HG02763 (cell line): ENCODE measurements at regions not wholly inside any gene's neighbourhood (a gene's known extent, or its start where the extent isn't known, plus 50 kb on each side); places are given as distances from the start of the nearest gene placed in this dataset.
"Not testable (repeated sequence)": the region's sequence is repeated elsewhere in the genome, so short reads cannot be mapped to it uniquely, and the experiment has no call there.

Experiments used
- ATAC-seq: cut with Tn5 transposase; IDR thresholded peaks from one replicate; pipeline ENCODE4 v1.9.1; 2021; ENCODE audit warnings: mild to moderate bottlenecking, moderate library complexity; ENCODE audit not compliant: unreplicated experiment

DNA sequence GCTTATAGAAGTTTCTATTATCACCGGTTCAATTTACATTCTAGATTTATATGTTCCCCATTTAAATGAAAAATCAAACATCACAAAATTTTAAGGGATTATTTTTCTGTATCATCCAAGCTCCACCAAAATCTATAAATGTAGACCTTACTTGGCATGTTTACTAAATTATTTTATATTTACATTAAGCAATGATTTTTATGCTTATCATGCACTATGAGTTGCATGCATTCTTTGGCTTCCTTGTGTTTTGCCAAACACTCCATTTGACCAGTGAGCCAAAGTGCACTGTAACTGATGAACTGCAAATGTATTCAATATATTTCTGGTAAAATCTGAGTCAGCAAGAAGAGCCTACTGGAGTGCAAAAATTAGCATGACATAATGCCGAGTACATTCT lies 595.5 kb upstream of the PCDH7 start:
- ATAC-seq = not testable (repeated sequence)

DNA sequence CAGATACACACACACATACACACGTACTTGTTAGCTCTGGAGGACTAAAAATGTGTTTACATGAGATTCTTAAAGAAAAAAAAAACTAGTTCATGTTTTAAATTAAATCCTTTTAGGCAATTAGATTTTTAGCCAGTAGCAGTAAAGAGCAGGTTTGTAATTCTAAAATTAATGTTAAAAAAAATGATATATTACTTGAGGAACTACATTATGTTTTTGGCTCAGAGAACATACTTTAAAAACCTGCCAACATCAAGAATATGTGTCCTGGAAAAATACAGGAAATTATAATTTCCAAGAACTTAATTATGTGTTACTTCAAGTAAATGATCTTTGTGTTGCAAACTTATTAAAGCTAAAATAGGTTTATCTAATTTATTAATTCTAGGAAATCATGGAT lies 594.3 kb upstream of the PCDH7 start:
- ATAC-seq = no peak

DNA sequence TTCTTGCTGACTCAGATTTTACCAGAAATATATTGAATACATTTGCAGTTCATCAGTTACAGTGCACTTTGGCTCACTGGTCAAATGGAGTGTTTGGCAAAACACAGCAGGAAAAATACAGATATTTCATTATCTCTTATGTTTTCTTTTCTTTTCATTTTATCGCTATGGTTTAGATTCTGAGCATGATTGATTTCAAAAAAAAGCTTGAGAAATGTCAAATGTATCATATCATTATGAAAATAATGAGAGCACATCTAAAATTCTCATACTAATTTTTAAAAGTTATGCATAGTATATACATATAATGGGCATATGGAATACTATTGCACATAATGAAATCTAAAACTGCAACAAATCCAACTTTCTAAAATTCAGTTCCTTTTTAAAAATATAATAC lies 593.8 kb upstream of the PCDH7 start:
- ATAC-seq = no peak

DNA sequence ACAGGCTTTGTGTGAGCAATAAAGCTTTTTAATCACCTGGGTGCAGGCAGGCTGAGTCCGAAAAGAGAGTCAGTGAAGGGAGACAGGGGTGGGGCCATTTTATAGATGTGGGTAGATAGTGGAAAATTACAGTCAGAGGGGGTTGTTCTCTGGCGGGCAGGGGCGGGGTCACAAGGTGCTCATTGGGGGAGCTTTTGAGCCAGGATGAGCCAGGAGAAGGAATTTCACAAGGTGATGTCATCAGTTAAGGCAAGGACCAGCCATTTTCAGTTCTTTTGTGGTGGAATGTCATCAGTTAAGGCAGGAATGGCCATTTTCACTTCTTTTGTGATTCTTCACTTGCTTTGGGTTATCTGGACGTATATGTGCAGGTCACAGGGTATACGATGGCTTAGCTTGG lies 571.3 kb upstream of the PCDH7 start:
- ATAC-seq = not testable (repeated sequence)

DNA sequence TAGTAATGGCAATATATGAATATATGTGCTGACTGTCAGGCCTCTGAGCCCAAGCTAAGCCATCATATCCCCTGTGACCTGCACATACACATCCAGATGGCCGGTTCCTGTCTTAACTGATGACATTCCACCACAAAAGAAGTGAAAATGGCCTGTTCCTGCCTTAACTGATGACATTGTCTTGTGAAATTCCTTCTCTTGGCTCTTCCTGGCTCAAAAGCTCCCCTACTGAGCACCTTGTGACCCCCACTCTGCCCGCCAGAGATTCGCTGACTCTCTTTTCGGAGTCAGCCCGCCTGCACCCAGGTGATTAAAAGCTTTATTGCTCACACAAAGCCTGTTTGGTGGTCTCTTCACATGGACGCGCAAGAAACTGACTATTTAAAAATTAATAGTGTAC lies 570.6 kb upstream of the PCDH7 start:
- not testable (repeated sequence) for ATAC-seq

DNA sequence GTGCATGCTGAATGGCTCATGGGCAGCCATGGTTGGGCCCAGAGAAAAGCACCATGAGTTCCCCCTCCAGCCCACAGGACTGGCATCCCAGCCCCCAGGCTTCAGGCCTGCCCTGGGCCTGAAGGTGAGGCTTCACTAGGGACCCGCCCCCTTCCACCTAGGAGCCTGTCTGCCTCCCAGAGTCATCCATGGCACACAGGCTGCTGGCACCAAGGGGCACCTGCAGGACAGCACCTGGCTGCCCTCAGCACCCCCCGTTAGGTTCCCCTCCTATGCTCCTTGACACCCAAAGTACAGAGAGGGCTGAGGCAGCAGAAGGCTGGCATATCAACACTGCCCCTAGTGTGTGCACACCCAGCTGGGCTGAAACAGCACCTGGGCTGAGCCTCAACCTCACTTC lies 566.7 kb upstream of the PCDH7 start:
- no peak for ATAC-seq

DNA sequence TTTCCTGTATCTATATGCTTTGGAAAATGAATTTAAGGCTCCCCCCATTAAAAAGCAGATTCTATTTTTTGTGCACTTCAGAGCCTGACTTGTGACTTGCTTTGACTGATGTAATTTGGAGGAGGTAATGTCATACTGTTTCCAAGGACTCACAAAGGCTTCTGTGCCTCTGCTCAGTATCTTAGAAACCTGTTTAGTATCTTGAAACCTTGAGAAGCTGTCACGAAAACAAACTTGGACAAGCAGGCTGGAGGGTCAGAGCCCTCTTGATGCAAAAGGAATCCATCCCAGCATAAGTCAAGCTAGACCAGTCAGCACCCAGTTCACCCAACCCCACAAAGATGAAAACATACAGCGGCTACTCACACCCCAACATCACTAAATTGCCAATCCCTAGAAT lies 560.0 kb upstream of the PCDH7 start:
- ATAC-seq = no peak

DNA sequence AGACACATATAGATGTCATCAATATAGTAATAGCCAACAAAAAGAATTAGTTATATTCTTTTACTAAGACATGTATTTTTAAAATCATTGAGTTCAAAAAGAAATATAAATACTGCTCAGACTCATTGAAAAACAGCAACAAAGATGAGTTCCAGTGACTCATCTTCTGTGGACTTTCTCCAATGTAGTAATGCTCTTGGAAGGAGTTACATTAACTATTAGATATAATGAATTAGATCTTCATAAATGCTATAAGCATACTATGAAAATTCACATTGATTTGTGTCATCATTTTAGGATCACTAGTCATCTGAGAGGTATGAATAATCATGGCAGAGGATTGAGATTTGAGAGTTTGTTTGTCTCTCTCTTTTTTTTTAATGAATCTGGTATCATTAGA lies 547.8 kb upstream of the PCDH7 start:
- no peak for ATAC-seq

DNA sequence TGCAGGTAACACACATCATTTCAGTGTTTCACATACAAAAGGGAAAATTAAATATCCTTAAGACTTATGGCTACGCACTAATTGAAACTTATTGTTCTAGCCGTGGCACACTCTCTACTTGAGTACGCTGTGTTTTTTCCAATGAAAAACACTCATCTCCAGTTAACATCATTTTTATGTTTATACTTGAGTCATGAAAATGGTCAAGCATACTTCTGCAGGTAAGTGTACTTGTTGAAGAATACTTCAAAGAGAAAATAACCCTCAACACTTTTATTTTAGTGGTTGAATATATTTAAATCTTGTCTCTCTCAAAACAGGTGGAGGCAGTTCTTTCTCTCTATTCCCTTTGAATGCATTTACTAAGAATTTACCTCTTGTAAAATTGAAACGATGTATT lies 538.7 kb upstream of the PCDH7 start:
- ATAC-seq = no peak

DNA sequence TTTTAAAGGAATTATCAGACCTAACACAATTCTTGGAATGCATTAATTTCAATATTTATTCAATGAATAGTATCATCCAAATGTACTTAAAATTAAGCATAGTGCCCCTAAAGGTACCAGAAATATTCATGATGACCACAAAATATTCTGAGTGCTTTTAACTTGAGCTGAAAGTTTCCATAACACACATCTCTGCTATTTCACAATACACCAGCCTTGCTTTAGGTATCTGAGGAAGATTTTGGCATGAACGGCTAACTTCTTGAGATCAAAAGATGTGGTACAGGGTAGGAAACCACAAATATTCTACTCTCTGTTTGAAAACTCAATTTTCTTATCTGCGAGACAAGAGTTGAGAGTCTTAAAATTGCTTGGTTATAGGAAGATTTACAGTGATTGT lies 538.3 kb upstream of the PCDH7 start:
- ATAC-seq = no peak

DNA sequence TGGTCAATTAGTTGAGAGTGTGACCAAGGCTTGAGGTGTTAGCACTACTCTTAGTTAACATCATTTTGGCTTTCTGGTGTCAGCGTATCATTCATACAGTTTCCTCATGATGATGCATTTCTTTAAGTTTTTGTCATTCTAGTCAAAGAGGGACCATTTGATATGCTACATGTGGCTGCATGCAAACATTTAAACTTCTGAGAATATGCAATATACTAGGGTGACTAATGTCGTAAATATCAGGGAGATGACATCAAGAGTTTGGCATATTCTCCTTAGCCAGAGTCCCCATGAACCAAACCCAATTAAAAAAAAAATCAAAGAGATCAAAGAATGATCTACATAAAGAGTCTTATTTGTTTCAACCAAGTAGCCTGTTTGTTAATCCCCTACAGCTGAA lies 537.4 kb upstream of the PCDH7 start:
- no peak for ATAC-seq

DNA sequence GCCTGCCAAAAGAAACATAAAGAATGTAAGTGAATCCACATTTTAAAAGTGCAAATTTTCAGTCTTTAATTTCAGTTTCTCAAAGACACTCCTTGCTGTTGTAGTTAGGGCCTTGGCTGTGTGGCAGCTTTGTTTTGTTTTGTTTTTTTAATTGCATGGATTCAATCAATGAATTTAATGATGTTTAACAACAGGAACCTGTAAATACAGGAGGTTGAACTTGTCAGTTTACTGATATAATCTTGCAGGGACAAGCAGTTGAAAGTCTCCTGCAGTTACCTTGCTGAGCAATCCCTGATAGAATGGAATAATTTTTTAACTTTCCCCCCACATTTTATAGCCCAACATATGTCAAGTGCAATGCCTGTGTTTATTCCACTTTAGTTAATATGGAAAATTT lies 528.3 kb upstream of the PCDH7 start:
- no peak for ATAC-seq

DNA sequence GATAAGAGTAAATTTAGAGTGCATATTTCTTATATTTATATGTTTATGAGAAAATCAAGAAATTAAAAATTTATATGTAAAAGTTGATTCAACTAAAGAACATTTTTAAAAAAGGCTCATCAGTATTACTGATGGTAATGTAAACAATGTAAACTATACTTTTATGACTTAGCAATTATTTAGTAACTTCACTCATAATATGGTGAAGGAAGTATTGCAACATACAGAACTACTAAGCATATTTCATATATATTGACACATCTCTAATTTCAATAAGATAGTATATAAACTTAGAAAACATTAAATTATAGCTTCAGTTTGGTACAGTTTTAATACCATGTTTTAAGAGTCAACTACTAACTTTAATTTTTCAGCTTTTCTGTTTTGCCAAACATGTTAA lies 512.8 kb upstream of the PCDH7 start:
- no peak for ATAC-seq

DNA sequence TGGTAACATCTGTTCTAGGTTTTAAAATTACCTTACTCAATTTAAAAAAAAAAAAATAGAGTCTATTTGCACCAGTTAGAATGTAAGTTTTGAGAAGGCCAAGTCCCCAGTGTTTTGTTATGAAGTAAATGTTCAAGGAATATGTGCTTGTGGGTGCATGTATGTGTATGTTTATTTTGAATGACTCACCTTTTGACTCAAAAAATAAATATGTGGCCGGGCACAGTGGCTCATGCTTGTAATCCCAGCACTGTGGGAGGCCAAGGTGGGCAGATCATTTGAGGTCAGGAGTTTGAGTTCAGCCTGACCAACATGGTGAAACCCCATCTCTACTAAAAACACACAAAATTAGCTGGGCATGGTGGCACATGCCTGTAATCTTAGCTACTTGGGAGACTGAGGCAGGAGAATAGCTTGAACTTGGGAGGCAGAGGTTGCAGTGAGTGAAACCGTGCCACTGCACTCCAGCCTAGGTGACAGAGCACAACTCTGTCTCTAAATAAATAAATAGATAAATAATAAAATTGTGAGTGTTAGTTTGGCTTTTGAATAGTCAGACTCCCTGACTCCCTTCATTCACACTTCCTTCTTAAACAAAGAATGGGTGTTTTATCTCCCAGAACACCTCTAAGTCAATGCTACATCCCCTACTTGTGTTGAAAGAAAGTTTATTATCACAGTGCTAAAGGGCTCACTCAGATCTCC lies 511.3 kb upstream of the PCDH7 start:
- no peak for ATAC-seq

DNA sequence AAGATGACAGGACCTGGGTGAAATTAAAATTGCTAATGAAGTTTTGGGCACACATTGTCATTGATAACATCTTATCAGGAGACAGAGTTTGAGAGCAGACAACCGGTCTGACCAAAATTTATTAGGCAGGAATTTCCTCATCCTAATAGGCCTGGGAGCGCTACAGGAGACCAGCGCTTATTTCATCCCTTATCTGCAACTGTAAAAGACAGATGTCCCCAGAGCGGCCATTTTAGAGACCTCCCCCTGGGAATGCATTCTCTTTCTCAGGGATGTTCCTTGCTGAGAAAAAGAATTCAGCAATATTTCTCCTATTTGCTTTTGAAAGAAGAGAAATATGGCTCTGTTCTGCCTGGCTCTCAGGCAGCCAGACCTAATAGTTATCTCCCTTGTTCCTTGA lies 504.2 kb upstream of the PCDH7 start:
- not testable (repeated sequence) for ATAC-seq

DNA sequence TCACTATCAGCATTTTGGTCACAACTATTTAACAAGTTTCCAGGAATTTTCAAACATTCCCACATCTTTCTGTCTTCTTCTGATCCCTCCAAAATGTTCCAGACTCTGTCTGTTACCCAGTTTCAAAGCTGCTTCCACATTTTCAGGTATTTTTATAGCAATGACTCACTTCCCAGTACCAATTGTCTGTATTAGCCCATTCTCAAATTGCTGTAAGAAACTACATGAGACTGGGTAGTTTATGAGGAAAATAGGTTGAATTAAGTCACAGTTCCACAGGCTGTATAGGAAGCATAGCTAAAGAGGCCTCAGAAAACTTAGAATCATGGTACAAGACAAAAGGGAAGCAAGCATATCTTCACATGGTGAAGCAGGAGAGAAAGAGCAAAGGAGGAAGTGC lies 475.0 kb upstream of the PCDH7 start:
- ATAC-seq = no peak

DNA sequence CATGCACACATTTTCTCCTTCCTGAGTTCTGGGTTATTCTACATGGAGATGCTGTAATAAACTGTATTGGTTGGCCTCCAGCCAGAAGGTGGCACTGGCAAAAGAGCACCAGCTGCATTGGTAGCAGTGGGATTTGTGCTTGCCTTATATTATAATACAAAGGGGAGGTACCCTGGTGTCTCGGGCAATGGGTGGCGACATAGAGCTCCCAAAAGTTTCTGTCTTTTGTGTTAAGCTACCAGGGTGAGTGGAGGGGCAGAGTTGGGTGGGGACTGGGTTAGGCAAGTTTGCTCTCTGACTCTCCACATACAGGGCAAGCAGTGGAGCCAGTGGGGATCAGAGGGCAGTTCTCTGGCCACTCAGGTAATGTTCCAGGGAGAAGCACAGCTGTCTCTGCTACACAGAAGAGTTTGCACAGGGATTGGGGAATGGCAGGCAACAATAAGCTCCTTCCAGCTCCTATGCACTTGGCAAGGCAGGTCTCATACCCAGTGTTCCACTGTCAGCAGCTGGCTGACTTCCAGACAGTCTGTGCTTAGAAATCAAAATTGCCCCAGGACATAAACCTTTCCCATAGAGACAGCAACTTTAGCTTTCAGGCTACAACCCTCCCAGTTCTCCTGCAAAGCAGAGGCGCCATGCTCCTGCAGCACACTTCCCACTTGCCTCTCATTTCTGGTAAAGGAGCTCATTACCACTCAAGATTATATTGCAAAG lies 463.9 kb upstream of the PCDH7 start:
- no peak for ATAC-seq

DNA sequence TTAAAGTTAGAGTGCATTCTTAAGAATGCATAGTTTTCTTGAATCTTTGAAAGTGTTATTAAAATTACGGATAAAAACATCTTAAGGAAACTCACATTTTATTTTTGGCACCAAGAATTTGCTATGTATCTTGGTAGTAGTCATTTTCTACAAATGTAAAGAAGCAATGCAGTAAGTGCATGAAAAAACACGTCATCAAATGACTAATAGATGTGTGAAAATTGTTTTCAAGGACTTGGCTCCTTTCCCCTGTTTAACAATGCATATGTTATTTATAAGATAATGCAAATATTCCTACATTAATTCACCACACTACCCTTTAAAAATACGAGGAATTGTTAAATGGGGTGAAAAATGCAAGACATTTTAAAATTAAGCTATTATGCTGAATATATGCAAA lies 461.2 kb upstream of the PCDH7 start:
- no peak for ATAC-seq

DNA sequence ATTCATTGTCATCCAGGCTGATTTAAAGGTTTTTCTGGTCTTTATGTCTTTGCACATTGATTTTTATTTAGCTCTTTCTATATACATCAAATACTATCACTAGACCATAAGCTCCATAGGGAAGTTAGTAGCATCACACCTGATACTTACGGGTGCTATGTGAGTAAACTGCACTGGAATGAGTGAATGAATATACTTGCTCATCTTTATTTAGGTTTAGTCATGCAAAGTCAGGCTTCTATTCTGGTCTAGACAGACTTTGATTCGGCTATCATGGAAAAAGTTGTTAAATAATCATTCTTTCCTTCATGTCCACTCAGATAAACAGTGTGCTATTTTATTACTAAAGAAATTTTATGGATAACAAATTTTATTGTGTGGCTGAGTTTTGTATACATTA lies 457.8 kb upstream of the PCDH7 start:
- ATAC-seq = no peak

DNA sequence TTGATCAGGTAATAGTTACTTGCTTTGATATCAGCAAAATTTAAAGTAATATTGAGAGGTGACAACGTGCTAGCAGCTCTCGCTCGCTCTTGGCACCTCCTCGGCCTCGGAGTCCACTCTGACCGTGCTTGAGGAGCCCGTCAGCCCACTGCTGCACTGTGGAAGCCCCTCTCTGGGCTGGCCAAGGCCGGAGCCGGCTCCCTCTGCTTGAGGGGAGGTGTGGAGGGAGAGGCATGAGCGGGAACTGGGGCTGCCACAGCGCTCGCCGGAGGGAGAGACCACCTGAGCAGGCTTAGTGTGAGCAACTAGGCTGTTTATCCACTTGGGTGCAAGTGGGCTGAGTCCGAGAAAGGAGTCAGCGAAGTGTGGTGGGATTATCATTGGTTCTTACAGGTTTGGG lies 455.7 kb upstream of the PCDH7 start:
- ATAC-seq = no peak

DNA sequence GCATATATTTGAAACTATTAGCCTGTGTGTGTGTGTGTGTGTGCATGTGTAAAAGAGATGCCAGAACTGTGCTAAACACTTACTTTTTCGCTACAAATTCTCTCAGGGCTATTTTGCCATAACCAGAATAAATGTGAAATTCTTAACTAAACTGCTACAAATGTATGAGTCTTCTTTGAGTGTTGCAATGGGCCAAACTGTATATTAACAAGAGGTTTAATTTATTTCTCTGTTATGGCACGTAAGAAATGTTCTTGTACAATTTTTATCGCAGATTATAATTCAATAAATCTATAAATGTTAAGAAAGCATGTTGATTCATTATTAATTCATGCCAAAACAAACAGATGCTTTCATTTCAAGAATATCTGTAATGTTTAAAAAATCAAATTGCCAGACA lies 454.5 kb upstream of the PCDH7 start:
- ATAC-seq = no peak

DNA sequence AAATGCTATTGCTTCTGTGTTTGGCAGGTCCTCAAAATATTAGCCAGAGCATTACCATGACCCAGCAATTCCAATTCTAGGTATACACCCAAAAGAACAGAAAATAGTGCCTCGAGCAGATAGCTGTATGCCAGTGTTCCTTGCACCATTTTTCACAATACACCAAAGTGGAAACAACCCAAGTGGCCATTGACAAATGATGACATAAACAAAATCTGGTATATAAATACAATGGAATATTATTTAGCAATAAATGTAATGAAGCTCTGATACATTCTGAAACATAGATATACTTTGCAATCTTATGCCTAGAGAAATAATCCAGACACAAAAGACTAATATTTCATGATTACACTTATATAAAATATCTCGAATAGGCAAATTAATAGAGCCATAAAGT lies 451.8 kb upstream of the PCDH7 start:
- ATAC-seq = no peak

DNA sequence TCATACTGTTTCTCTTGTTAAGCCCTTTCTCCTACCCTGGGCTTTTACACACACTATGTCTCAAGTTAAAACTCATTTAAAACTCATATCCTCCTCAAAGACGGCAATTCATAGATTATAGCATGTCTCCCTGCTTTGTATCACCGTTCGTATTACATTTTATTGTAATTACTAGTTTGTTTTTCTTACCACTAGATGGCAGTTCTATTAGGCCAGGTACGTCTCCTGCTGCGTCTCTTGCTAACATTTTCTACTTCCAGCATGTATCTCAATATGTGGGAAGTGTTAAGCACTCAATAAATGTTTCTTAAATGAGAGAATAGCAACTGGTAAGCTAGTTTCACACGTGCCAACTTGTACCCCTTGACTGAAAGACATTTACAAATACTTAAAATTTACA lies 450.3 kb upstream of the PCDH7 start:
- ATAC-seq = no peak
